HAP-1 (cell line): ENCODE measurements at regions not wholly inside any gene's neighbourhood (a gene's known extent, or its start where the extent isn't known, plus 50 kb on each side); places are given as distances from the start of the nearest gene placed in this dataset.
A peak's percentile ranks its signal among the peaks of the same experiment; 100 is the strongest.
"Not testable (repeated sequence)": the region's sequence is repeated elsewhere in the genome, so short reads cannot be mapped to it uniquely, and the experiment has no call there.

ENCODE experiments used
- DNase-seq, 2 experiments: peaks; one replicate each; pipeline ENCODE4 v3.0.0-alpha.2; 2016 to 2020; ENCODE audit warnings: low spot score in 2 of 2
- H3K27me3 ChIP-seq: fragments of 250-450 bp; sonication (Bioruptor Pico); 2 replicates; pipeline ENCODE4 v1.5.1; 2020; ENCODE audit warnings: low read depth, mild to moderate bottlenecking, moderate library complexity
- H3K36me3 ChIP-seq: fragments of 250-450 bp; sonication (Bioruptor Pico); replicated peaks from 2 replicates; pipeline ENCODE4 v1.5.1; 2020; ENCODE audit warnings: mild to moderate bottlenecking
- H3K4me1 ChIP-seq: fragments of 250-450 bp; sonication (Bioruptor Pico); 2 replicates; pipeline ENCODE4 v1.5.1; 2020; ENCODE audit warnings: mild to moderate bottlenecking
- H3K4me3 ChIP-seq: fragments of 250-450 bp; sonication (Bioruptor Pico); 2 replicates; pipeline ENCODE4 v1.5.1; 2020; ENCODE audit warnings: mild to moderate bottlenecking, moderate library complexity
- H3K9me3 ChIP-seq: fragments of 250-450 bp; sonication (Bioruptor Pico); 2 replicates; pipeline ENCODE4 v1.5.1; 2020; ENCODE audit warnings: mild to moderate bottlenecking, moderate library complexity
- in situ Hi-C: fragments of 300-500 bp; cut with MboI; formaldehyde crosslinking; loops from 3 replicates; pipeline ENCODE4 v1.14.3; 2020; ENCODE audit warnings: low sequenced_read_pairs, inconsistent platforms, mixed read lengths

GRCh38 chr2:116269040-116269439 is 1545.5 kb upstream of the DDX18 start:
- in situ Hi-C loops, result no loop called here
- H3K9me3 ChIP-seq, result 0 out of 2 replicates have a peak, but pooled peaks cover 3% of the 10 kb centered on the region
- no peak for DNase-seq
- H3K27me3 ChIP-seq, result no peaks in the 10 kb centered on the region
- H3K36me3 ChIP-seq, result no peaks in the 10 kb centered on the region
- no peak overlapping the region for H3K4me3 ChIP-seq
- no peaks in the 10 kb centered on the region for H3K4me1 ChIP-seq

GRCh38 chr2:116304328-116304727 is 1510.2 kb upstream of the DDX18 start:
- H3K36me3 ChIP-seq, result no peaks in the 10 kb centered on the region

GRCh38 chr2:116317111-116317510 is 1497.4 kb upstream of the DDX18 start:
- peak; percentile 33 to 96 for DNase-seq
- no peaks in the 10 kb centered on the region for H3K36me3 ChIP-seq
- in situ Hi-C loops, result no loop called here
- no peaks in the 10 kb centered on the region for H3K9me3 ChIP-seq
- H3K27me3 ChIP-seq, result no peaks in the 10 kb centered on the region
- H3K4me3 ChIP-seq, result no peak overlapping the region
- peaks cover 45% of the 10 kb centered on the region for H3K4me1 ChIP-seq

More at GRCh38 chr2:116304328-116304727, 1510.2 kb upstream of the DDX18 start:
- Histone ChIP-seq H3K4me1 (no peaks in the 10 kb centered on the region), H3K27me3 (no peaks in the 10 kb centered on the region), H3K4me3 (no peak overlapping the region), H3K9me3 (no peaks in the 10 kb centered on the region)
- in situ Hi-C loops, result no loop called here
- no peak for DNase-seq

DNA sequence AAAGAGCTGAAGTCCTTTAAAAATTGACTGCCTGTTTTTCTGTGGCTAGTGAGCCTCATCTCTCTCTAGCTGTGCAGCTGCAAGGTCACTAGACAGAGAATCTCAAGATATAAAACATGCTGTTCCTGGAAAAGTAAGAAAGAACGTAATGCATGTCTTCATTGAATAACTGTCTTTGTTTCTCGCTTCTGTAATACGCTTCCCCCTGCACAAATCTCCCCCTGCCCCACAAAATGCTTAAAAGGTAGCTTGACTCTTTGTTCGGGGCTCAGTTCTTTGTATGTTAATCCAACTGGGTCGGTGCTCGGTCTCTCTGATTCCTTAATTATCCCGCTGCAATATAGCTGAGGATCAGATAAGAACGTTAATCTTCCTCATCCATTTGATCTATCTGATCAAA is 1495.9 kb upstream of the DDX18 start:
- H3K4me3 ChIP-seq, H3K9me3 ChIP-seq, H3K27me3 ChIP-seq, H3K36me3 ChIP-seq, in situ Hi-C loops: not testable (repeated sequence)
- H3K4me1 ChIP-seq, result peaks cover 45% of the 10 kb centered on the region
- peak; percentile 36 to 62 for DNase-seq

DNA sequence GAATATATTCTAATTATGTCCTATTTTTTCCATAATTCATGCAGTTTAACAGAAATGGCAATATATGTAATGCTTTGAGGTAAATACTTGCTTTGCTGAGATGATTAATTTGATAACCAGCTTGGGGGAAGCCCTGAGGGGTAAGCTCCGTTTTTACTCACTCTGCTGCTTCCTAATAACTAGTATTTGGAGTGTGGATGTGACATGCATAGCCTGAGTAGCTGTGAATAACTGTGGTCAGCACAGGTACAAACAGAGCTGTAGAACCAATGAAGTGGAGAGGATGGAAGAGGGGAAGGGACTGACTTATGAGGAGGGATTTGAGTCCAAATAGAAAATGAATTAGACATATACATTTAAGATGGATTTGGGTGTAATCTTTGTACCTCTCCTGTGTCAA is 1495.5 kb upstream of the DDX18 start:
- no peaks in the 10 kb centered on the region for H3K36me3 ChIP-seq
- H3K4me3 ChIP-seq, result no peak overlapping the region
- DNase-seq, result peak; percentile 20 to 63
- H3K27me3 ChIP-seq, result no peaks in the 10 kb centered on the region
- H3K4me1 ChIP-seq, result peaks cover 45% of the 10 kb centered on the region
- in situ Hi-C loops, result no loop called here
- H3K9me3 ChIP-seq, result no peaks in the 10 kb centered on the region

DNA sequence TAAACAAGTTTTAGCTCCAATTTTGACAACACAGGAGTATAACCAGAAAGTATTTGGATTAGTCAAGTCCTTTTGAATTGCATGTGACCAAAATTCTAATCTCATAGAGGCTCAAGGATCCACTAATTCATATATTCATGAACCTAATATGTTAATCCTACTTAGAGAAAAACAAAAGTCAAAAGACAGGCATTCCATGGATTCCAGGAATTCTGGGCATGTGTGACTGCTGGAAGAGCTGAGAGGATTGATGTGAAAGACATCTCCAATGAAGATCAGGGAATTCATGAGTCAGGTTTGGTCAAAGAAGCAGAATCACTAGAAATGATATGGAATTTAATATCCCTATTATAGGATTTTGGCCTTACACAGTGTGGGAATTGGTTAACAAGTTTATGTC is 1494.6 kb upstream of the DDX18 start:
- Histone ChIP-seq H3K36me3 (no peaks in the 10 kb centered on the region), H3K9me3 (no peaks in the 10 kb centered on the region), H3K4me3 (no peak overlapping the region), H3K27me3 (no peaks in the 10 kb centered on the region), H3K4me1 (peaks cover 45% of the 10 kb centered on the region)
- in situ Hi-C loops, result no loop called here
- peak; percentile 52 to 89 for DNase-seq

DNA sequence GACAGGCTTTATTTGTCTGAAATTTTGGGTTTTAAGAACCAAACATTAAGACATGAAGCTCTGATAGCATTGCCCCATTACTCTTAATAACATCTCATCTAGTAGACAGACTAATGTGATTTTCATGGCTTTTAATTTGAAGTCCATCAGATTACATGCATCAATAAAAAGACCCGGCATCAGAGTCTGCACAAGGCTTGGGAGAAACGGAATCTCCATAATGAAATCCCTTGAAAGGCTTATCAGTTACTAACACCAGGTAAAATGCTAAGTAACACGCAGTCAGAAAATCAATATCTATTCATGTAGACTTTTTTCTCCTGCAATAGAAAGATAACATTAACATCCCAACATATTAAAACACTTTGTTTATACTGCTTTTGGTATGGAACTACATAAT is 1485.2 kb upstream of the DDX18 start:
- in situ Hi-C loops, result no loop called here

GRCh38 chr2:116340690-116341089 is 1473.8 kb upstream of the DDX18 start:
- peaks cover 3% of the 10 kb centered on the region; the same call in 1 of the 2 replicates for H3K36me3 ChIP-seq
- no peaks in the 10 kb centered on the region for H3K9me3 ChIP-seq
- in situ Hi-C loops, result no loop called here
- no peaks in the 10 kb centered on the region for H3K27me3 ChIP-seq
- no peak for DNase-seq
- H3K4me3 ChIP-seq, result no peak overlapping the region
- H3K4me1 ChIP-seq, result no peaks in the 10 kb centered on the region

More for the DNA sequence above, 1485.2 kb upstream of the DDX18 start:
- Histone ChIP-seq H3K9me3 (no peaks in the 10 kb centered on the region), H3K36me3 (no peaks in the 10 kb centered on the region), H3K4me1 (no peaks in the 10 kb centered on the region), H3K4me3 (no peak overlapping the region), H3K27me3 (no peaks in the 10 kb centered on the region)
- DNase-seq, result no peak

DNA sequence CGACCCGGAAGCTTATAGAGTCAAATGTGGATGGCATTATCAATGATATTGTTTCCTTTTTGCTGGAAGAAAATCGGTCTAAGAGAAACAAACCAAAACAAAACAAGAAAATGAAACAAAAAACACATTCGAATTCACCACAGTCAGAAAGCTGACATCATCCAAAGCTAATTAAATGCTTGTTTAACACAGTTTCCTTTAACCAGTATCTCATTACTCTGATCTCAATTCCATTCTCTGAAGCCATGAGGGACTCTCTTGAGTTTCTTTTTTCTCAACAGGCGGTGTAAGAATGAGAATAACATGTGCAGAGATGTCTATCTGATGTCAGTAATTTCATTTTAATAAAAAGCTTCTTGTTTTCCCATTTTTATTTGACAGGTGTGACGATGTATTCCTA is 1448.3 kb upstream of the DDX18 start:
- no peaks in the 10 kb centered on the region for H3K36me3 ChIP-seq
- no peaks in the 10 kb centered on the region for H3K9me3 ChIP-seq
- in situ Hi-C loops, result no loop called here
- no peaks in the 10 kb centered on the region for H3K27me3 ChIP-seq
- H3K4me3 ChIP-seq, result no peak overlapping the region
- DNase-seq, result no peak
- no peaks in the 10 kb centered on the region for H3K4me1 ChIP-seq

- H3K27me3 ChIP-seq, result no peaks in the 10 kb centered on the region
- in situ Hi-C loops, result no loop called here
- H3K4me3 ChIP-seq, result no peak overlapping the region
- no peaks in the 10 kb centered on the region for H3K4me1 ChIP-seq
- no peak for DNase-seq
- H3K9me3 ChIP-seq, result no peaks in the 10 kb centered on the region
- H3K36me3 ChIP-seq, result no peaks in the 10 kb centered on the region
Observed at GRCh38 chr2:116378786-116379185, 1435.7 kb upstream of the DDX18 start.

DNA sequence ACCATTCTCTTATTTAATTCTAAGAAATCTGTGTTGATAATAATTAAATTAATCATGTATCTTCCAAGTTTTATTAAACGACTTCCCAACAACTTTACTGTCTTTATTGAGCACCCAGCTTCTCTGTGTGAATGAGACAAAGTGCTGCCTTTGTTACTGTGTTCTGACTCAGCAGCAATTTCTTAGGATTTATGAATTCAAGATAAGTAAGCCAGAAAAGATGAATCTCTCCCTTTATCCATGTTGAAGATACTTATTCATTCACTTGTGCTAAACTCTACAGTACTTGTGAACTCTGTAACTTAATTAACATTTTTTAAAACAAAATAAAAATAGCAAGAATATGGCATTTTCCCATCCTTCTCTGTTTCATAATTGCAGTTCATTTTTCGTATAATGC is 1403.3 kb upstream of the DDX18 start:
- Histone ChIP-seq H3K4me3 (no peak overlapping the region), H3K36me3 (no peaks in the 10 kb centered on the region), H3K9me3 (no peaks in the 10 kb centered on the region; the same call in 1 of the 2 replicates), H3K4me1 (peaks cover 4% of the 10 kb centered on the region; the same call in 1 of the 2 replicates), H3K27me3 (no peaks in the 10 kb centered on the region)
- in situ Hi-C loops, result no loop called here
- peak in 1 of 2 experiments; percentile 16 for DNase-seq

DNA sequence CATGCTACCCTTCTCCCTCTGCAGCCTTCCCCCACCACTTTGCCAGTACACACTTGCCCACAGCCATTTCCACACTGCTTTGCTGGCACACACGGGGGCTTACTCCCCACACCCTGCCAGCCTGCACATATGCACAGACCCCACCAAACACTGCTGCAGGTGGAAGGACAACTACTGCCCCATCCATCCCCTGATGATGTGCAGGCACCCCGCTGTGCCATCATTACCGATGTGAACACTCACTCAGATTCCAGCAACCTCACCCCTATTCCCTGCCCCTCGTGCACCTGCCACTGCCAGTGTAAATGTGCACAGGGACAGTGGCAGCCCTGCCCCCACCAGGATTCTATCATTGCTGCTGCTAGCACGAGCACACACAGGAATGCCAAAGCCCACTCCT is 1400.8 kb upstream of the DDX18 start:
- in situ Hi-C loops, result no loop called here
- Histone ChIP-seq H3K4me1 (peaks cover 4% of the 10 kb centered on the region; the same call in 1 of the 2 replicates), H3K36me3 (no peaks in the 10 kb centered on the region), H3K27me3 (no peaks in the 10 kb centered on the region), H3K4me3 (no peak overlapping the region), H3K9me3 (no peaks in the 10 kb centered on the region; the same call in 1 of the 2 replicates)
- no peak for DNase-seq

- Histone ChIP-seq H3K4me1 (no peaks in the 10 kb centered on the region), H3K9me3 (no peaks in the 10 kb centered on the region; the same call in 1 of the 2 replicates), H3K4me3 (no peak overlapping the region), H3K27me3 (no peaks in the 10 kb centered on the region), H3K36me3 (no peaks in the 10 kb centered on the region)
- in situ Hi-C loops, result no loop called here
- no peak for DNase-seq
Observed at GRCh38 chr2:116416731-116417377, 1397.6 kb upstream of the DDX18 start.

DNA sequence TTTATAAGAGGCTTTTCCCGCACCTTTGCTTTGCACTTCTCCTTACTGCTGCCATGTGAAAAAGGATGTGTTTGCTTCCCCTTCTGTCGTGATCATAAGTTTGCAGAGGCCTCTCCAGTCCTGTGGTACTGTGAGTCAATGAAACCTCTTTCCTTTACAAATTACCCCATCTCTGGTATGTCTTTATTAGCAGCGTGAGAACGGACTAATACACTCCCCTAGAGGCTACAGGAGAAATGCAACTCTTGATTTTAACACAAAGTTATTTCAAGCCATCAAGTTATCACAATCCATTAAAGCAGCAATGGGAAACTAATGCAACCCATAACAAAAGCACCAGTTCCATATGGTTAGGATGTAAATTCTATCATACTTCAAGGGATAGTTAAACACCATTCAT is 1378.8 kb upstream of the DDX18 start:
- peak in 1 of 2 experiments; percentile 11 for DNase-seq
- in situ Hi-C loops, result no loop called here
- no peaks in the 10 kb centered on the region for H3K36me3 ChIP-seq
- no peaks in the 10 kb centered on the region for H3K27me3 ChIP-seq
- H3K4me3 ChIP-seq, result no peak overlapping the region
- peaks cover 4% of the 10 kb centered on the region; the same call in 1 of the 2 replicates for H3K9me3 ChIP-seq
- no peaks in the 10 kb centered on the region for H3K4me1 ChIP-seq
